Right lobe of liver (tissue), 4 donors: ENCODE measurements at regions not wholly inside any gene's neighbourhood (a gene's known extent, or its start where the extent isn't known, plus 50 kb on each side); places are given as distances from the start of the nearest gene placed in this dataset.

Experiments used
- POLR2A ChIP-seq: fragments of 450-650 bp; IDR thresholded peaks from one replicate; pipeline ENCODE4 v1.6.1; 2017; ENCODE audit warnings: antibody characterized with exemption, mild to moderate bottlenecking
- TF ChIP-seq, protein P1 (sequence below), 4 donors: fragments of 200-600 bp in 3 of 4; fragments of 450-650 bp in 1 of 4; IDR thresholded peaks; one replicate each; pipeline versions ENCODE4 v1.5.1 to v1.8.0; 2016 to 2022; ENCODE audit warnings: antibody characterized with exemption in 4 of 4, mild to moderate bottlenecking in 2 of 4
- donor health status: DM: no; HTN: no; CAD: no.
- donor health status: DM: no; HTN: no; CAD: no.
- donor health status: DM: no; HTN: yes; CAD: no.

DNA sequence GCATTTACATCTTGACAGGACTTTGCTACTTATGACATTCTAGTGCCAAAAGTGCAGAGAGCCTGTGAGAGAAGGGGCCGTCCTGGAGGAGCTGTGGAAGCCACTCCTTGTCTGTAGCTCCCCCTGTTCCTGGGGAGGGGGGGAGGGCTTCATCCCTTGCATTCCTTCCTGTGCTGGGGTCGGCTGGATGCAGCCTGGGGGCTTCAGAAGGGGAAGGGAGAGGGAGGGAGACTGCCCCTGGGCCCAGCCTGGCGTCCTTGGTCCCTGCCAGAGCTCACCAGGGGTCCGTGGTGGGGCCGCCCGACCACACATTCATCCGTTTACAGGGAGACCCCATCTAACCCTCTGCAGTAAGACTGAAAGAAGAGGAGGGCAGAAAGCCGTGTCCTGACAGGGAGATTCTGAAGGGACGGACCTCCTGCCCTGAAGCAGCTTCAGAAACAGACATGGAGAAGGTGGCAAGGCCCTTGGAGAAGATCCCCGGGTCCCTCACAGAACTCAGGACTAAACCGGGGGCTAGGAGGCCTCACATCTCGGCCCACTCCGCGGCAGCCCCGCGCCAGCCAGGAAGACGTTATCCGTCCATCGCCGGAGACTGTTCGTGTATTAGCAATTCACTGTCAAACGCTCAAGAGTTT, 258.3 kb upstream of the SALL3 start:
- TF ChIP-seq, protein P1, sequence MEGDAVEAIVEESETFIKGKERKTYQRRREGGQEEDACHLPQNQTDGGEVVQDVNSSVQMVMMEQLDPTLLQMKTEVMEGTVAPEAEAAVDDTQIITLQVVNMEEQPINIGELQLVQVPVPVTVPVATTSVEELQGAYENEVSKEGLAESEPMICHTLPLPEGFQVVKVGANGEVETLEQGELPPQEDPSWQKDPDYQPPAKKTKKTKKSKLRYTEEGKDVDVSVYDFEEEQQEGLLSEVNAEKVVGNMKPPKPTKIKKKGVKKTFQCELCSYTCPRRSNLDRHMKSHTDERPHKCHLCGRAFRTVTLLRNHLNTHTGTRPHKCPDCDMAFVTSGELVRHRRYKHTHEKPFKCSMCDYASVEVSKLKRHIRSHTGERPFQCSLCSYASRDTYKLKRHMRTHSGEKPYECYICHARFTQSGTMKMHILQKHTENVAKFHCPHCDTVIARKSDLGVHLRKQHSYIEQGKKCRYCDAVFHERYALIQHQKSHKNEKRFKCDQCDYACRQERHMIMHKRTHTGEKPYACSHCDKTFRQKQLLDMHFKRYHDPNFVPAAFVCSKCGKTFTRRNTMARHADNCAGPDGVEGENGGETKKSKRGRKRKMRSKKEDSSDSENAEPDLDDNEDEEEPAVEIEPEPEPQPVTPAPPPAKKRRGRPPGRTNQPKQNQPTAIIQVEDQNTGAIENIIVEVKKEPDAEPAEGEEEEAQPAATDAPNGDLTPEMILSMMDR (IDR thresholded peaks at IDR 0.05), result no peak
- TF ChIP-seq POLR2A, result no peak
